AG08396 (cell line): ENCODE measurements at regions not wholly inside any gene's neighbourhood (a gene's known extent, or its start where the extent isn't known, plus 50 kb on each side); places are given as distances from the start of the nearest gene placed in this dataset.

Experiments used
- DNase-seq: peaks from one replicate; pipeline ENCODE4 v3.0.0; 2012; ENCODE audit warnings: low spot score, mixed read lengths

- no peak for DNase-seq
Observed at GRCh38 chr10:35693800-35694199, 51.7 kb upstream of the FZD8 start.
